Fibroblast of peridontal ligament (primary cell): ENCODE measurements at regions not wholly inside any gene's neighbourhood (a gene's known extent, or its start where the extent isn't known, plus 50 kb on each side); places are given as distances from the start of the nearest gene placed in this dataset.
"Not testable (repeated sequence)": the region's sequence is repeated elsewhere in the genome, so short reads cannot be mapped to it uniquely, and the experiment has no call there.

Experiments
- DNase-seq: peaks from one replicate; pipeline ENCODE4 v3.0.0-alpha.2; 2010; ENCODE audit errors: extremely low read depth

DNA sequence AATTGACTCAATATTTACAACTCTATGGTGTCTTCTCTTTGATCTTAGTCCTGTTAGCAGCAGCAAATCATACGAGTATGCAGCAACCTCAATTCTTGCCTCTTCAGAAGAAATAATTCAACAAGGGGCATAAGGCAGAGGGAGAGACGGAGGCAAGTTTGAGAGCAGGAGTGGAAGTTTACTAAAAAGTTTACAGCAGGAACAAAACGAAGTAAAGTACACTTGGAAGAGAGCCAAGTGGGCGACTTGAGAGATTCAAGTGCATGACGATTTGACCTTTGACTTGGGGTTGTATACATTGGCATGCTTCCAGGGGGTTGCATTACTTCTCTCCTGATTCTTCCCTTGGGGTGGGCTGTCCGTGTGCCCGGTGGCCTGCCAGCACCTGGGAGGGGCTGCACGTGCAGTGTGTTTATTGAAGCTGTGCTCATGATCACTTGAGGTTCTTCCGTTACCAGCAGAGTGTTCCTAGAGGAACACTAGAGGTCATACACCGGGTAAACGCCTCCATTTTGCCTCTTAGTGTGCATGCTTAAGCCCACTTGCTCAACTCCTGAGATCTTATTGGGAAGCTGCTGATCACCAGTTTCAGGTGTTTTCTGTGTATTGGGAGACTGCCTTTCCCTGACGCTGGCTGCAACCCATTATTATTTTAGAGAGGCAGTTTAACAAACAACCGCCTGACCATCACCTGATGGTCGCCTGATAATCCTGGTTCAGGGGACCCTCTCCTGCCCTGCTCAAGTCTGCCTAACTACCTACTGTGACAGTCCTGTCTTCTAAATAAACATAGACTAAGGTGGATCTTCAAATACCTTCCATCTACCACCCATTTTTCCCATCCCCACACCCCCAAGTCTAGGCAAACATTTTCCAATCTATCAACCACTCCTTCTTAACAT lies 172.4 kb upstream of the MYLIP start:
- no peak for DNase-seq

DNA sequence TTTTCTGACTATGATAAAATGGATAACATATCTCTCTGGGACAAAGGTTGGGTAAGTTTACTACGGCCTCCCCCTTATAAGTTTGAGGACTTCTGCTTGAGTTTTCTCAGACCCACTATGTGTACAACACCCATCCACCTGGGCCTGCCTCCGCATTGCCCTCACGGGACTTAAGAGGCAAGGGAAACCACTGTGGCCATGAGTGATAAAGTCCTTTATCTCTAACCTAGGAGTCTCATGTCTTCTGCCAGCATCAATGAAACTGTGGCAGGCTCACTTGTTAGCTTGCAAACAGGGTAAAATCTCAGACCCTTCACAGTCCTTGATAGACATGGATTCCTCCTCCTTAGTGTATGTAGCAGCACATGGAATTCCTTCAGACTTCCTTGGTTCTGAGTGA lies 173.4 kb upstream of the MYLIP start:
- no peak for DNase-seq

DNA sequence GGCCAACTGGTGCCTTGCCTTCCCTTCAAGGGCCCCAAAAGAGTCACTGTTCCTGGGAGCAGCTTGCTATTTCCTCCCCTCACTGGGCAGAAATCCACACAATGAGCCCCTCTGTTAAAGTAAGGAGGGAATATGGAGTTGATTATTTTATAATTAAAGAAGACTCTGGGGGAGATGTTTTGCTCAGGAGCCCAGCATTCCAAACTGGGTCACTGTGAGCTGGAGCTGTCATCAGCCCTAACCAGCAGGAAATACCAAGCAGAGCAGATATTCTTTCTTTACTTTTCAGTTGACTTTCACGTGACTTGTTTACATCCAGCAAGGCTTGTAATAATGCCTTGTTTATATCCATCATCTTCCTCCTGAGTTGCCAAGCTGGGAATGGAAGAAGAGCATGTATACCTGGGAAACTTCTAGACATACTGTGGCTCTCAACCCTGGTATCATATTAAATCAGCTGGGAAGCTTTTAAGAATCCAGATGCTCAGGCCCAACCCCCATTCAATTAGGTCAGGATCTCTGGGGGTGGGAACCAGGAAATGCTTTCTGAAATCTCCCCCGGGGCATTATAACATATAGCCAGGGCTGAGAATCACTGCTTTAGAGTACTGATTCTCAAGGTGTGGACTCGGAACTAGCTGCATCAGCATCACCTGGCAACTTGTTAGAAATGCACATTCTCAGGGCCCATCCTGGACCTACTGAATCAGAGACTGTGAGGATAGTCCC lies 175.6 kb upstream of the MYLIP start:
- no peak for DNase-seq

DNA sequence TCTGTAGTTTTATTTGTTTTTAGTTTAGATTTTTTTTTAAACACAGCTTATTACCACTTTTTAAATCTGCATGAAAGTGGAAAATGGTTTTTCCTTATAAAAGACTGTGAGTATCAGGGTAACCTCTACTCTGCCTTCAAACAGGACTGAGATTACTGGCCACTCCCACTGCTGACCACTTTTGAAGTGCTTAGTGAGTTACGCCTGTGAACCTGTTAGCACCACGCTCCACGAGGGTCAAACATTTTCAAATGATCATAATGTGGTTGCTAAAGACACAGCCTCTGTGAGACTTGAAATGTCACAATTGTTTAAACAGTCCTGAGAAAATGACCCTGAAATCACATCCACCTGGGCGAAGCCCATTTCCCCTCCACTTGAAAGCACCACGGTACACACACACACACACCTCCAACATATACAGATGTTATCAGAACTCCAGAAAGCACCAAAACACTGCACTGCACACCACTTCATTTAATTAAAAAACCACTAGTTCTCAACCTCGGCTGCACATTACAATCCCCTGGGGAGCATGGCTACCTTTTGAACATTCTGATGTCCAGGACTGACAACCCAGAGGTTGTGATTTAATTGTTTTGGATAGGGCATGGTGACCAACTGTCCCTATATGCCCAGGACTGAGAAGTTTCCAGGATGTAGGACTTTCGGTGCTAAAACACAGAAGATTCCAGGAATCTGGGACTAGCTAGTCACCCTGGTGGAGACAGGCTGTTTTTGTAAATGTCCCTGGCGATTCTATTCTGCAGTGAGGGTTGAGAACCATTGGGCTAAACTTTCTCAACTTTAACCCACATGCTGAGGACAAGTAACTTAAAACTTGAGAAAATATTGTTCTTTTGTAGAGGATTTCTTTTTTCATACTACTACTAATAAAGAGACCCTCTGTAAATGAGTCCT lies 176.4 kb upstream of the MYLIP start:
- no peak for DNase-seq

DNA sequence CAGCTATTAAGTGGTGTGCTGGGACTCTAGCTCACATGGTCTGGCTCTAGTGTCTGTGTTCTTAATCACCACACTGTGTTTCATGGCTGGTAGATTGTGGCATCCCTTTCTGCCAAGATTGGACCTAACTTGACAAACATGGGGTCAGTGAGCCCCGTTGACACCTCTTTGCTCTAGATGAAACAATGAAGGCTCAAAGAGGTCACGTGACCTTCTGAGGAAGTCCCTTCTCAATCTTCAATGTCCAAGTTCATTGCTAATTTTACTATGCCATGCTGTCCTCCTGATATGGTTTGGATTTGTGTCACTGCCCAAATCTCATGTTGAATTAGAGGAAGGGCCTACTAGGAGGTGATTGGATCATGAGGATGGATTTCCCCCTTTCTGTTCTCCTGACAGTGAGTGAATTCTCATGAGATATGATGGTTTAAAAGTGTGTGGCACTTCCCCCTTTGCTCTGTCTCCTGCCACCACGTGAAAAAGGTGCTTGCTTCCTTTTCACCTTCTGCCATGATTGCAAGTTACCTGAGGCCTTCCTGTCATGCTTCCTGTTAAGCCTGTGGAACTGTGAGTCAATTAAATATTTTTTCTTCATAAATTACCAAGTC lies 177.8 kb upstream of the MYLIP start:
- DNase-seq = no peak

DNA sequence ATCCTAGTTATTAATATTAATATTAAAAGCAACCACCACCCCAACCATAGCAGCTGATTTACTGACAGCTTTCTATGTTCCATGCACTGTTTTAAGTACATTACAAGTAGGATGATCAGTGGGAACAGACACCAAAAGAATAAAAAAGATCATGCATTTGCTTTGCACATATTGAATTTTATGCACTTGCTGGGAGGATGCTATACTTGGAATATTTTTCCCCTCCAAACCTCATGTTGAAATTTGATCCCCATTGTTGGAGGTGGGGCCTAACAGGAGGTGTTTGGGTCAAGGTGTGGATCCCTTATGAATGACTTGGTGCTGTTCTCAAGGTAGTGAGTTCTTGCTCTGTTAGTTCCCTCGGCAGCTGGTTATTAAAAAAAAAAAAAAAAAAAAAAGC lies 178.9 kb upstream of the MYLIP start:
- DNase-seq = no peak

DNA sequence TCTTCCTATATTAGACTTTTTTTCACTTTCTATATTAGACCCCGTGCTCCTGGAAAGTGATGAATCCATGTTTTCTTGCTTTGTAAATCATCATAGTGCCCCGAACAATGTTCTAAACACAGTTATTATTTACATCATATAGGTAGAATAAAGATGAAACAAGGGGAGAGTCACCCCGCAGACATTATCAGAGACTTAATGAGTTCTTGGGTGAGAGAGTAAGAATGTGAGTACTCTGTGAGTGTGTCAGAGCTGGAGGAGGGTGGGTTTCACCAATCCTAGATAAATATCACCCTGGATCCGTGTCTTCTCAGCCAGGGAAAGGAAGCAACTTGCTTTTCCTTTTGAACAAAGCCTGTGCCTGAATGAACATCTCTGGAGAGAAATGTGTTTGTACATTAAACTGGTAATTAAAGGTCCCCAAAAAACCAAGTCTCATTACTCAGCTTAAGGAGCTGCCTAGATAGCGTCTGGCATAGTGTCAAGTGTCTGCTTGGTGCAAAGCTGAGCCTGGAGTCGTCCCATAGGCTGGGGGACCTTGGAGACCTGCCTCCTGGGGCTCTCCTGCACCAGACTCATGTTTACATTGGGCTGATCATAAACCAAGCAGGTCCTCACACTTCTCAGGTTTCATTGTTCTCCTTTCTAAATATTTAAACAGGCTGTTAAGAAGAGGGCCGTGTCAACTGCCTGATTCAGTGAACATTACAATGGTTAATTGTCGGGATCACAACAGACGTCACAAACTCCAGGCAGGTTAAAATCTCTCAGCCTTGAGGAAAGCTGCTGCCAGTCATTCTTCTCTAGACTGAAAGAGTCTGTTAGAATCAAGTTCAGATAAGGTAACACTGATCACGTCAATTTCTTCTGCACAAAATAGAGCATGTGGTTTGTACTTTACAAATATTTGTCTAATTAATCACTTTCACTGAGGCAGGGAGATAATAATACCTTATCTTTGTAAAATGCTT lies 179.7 kb upstream of the MYLIP start:
- DNase-seq = no peak

DNA sequence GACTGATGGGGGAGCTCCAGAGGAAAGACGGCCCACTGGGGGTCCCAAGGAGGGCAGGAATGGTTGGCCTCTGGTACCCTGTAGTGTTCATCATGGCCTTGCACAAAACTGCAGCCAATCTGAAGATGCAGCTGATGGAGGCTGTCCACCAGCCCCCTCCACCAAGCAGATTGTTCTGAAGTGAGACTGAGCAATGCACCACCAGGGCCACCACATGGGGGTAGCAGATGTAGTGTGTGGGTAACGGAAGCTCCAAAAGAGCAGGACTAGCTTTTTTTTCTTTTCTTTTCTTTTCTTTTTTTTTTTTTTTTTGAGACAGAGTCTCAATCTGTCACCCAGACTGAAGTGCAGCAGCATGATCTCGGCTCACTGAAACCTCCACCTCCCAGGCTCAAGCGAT lies 181.0 kb upstream of the MYLIP start:
- DNase-seq = no peak

DNA sequence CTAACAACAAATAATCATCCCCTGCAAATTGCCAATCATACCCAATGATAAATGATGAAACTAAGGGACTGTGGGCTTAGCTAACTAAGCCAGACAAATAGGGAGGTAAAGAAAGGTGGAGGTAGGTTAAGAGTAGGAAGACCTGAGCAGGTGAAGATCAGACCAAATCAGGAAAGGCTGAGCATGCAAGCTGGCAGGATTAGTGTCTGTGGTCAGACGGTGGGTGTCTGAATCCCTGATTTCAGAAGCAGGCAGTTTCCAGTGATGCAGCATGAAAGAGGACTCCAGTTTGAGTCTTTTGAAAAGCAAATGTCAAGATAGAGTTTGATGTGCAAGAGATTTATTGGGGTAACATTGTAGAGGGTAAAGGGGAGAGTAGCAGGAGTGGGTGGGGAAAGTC lies 181.4 kb upstream of the MYLIP start:
- no peak for DNase-seq

DNA sequence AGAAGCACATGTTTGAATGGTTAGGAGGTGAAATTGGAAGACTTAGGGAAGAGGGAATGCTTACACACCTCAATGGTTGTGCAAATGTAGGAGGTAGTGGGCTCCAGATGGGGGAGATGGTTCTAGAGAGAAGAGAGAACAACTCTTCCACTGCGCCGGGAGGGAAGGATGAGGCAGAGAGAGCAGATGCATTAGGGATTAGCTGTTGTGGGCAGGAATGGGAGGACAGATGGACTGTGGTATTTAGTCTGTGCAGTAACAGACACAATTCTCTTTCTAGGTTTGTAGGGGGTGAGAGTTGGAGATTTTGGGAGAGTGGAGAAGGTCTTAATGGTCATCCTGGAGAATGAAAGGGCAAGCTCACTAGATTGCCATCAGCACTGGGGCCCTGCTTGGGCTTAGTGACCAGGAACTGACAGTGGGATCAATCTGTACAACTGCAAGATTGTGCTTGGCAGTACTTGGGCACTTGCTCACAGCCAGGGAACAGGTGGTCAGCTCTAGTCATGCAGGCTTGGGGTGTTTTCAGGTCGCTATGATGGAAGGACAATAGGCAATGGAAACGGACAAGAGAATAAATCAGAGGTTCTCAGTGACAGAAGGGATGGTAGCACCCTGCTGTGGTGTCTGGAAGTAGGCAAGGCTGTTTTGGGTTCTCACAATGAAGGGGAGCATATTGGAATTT lies 182.0 kb upstream of the MYLIP start:
- DNase-seq = no peak

DNA sequence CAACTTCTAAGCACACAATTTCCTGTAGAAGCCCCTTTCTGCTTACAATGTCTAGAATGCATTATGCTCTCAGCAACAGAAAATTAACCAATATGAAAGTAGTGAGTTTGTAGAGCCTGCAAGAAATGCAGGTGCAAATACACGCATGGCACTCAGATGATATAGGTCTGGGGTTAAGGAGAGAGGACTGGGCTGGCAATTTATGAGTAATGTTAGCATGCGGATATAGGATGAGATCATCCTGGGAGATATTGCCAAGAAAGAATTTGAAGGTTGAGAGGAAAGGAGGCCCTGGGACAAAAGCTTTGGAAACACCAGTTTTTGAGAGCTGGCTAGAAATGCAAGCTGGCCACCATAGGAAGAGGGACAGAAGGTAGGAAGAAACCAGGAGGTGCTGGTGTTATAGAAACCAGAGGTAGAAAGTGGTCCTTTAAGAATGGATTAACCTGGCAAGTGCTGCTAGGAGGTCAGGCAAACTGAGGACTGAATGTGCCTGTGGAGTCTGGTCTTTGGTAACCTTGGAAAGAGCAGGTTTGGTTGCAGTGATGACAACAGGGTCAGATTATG lies 183.2 kb upstream of the MYLIP start:
- DNase-seq = no peak

DNA sequence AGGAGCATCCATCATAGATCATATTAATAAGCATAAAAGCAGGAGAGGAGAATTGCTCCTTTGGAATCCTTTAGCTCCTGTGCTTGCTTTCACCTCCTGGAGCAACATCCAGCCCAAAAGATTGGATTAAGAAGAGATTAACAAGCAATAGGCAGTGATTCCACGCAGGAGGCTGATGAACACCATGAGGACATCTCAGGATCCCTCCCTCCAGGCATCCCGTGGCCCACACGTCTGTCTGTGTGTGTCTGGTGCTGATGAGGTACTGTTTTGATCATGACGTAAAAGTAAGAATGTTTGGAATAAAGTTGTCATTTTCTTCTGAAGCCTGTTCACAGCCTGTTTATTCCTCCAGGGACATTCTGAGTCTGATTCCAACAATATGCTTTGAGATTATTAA lies 185.5 kb upstream of the MYLIP start:
- DNase-seq = no peak

DNA sequence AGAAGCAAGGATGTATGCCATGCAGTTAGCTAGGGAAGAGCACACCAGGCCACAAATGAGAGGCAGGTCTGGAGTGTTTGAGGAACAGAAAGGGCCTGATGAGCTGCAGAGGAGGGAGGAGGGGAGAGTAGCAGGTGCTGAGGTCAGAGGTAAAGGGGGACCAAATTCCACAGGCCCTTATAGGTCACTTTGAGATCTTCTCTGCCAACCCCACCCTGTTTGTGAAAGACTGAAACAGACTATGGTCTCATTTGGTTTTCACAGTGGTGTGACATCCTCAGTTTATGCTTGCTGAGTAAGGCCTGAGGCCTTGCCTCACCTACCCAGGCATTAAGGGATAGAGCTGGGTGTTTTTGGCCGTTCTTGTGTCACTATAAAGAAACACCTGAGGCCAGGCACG lies 187.7 kb upstream of the MYLIP start:
- DNase-seq = no peak

DNA sequence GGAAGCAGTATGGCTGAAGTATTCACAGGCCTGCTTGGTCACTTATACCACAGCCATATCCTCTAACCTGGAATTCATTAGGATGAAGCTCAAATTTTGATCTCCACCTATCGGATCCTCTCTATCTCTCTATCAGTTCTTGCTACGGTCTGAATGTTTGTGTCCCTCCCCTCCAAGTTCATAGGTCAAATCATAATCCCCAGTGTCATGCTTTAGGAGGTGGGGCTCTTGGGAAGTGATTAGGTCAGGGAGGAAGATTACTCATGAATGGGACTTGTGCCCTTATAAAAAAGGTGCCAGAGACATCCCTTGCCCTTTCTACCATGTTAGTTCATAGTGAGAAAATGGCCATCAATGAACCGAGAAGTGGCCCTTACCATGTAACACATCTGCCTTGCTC lies 190.8 kb upstream of the MYLIP start:
- no peak for DNase-seq

DNA sequence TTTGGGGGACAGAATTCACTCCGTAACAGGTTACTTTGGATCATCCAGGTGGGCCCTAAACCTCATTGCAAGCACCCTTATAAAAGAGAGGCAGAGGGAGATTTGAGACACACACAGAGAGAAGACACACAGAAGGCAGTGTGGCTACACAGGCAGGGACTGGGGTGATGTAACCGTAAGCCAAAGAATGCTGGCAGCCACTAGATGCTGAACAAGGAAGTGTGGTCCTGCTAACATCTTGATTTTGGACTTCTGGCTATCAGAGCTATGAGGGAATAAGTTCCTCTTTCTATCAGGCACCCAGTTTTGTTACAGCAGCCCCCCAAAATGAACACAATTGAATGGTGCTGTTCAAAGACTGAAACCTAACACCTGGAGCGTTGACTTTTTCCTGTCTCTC lies 191.3 kb upstream of the MYLIP start:
- DNase-seq = no peak

DNA sequence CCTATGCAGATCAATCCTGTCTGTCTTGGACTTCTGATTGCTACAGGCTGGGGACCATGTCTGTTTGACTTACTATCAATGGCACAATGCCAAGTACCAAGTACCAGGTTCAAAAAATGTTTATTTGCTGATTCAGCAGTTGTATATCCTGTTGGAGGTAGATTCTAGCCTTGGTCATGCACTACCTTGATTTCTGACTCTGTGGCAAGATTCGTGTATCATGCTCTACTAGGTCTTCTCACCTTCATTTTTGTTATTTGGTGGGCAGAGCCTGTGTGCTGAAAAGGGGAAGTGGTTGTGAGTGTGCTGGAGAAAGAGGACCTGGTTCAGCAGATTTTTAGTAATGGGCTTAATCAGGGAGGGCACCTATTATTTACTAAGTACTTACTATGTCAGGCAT lies 192.4 kb upstream of the MYLIP start:
- DNase-seq = no peak

DNA sequence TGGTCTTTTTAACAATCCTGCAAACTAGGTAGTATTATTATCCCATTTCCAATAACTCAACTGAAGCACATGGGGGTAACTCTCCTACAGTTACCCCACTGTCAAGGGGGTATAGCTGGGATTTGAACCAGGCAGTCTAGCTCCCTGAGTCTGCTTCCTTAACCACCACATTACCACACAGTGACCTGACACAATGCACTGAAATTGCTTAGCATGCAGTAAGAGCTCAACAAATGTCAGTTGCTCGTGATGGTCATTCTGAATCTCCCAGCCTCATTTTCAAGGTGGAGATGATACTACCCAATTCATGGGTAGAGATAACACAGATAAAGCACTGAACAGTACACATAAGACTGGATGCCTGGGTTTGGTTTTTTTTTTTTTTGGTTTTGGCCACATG lies 193.2 kb upstream of the MYLIP start:
- no peak for DNase-seq

DNA sequence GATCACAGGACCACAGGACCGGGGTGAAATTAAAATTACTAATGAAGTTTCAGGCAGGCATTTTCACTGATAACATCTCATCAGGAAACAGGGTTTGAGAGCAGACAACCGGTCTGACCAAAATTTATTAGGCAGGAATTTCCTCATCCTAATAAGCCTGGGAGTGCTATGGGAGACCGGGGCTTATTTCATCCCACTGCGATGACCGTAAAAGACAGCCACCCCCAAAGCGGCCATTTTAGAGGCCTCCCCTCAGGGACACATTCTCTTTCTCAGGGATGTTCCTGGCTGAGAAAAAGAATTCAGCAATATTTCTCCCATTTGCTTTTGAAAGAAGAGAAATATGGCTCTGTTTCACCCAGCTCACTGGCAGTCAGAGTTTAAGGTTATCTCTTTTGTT lies 197.2 kb upstream of the MYLIP start:
- not testable (repeated sequence) for DNase-seq

DNA sequence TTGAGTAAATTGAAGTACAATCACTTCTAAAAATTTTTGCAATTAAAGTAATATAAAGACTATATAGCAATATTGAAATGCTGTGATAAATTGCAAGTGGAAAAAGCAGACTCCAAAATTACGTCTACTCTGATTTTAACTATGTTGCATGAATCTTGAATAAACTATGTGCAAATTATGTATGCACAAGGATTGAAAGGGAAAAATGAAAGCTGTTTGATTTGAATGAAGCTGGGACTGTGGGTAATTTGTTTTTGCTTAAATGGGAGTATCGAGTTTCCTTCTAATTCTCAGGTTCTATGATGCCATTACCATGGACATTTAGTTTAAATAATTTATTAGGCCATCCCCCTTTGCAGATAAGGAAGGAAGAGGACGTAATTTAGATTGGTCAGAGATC lies 198.7 kb upstream of the MYLIP start:
- no peak for DNase-seq

DNA sequence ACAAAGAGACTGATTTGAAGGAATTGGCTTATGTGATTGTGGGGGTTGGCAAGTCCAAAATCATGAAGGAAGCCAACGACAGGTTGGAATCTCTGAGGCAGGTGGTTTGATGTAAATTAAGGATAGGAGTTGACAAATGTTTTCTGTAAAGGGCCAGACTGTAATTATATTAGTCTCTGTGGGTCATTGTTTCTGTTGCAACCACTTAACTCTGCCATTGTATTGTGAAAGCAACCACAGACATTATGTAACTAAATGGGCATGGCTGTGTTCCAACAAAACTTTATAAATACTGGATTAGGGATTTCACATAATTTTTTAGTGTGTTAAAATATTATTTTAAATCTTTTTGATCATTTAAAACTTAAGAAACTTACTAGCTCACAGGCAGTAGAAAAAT lies 199.2 kb upstream of the MYLIP start:
- DNase-seq = no peak
